Peyer's patch (tissue), 4 donors: ENCODE measurements at regions not wholly inside any gene's neighbourhood (a gene's known extent, or its start where the extent isn't known, plus 50 kb on each side); places are given as distances from the start of the nearest gene placed in this dataset.

Experiments used
- DNase-seq, 3 donors: peaks; one replicate each; pipeline ENCODE4 v3.0.0-alpha.2; 2017 to 2019
- H3K27ac ChIP-seq, 4 donors: fragments of 200-600 bp; sonication (generic); one replicate each; pipeline ENCODE4 v1.5.1; 2016 to 2019
- H3K27me3 ChIP-seq, 2 donors: fragments of 200-600 bp; sonication (generic); one replicate each; pipeline ENCODE4 v1.5.1; 2019
- H3K36me3 ChIP-seq, 3 donors: fragments of 200-600 bp; sonication (generic); one replicate each; pipeline ENCODE4 v1.5.1; 2016 to 2019
- H3K4me1 ChIP-seq, 4 donors: fragments of 200-600 bp; sonication (generic); one replicate each; pipeline ENCODE4 v1.5.1; 2016 to 2019
- H3K4me3 ChIP-seq, 4 donors: fragments of 200-600 bp; sonication (generic); 1 replicate in 3 of 4; 2 replicates in 1 of 4; pipeline ENCODE4 v1.5.1; 2016 to 2019; ENCODE audit warnings: mild to moderate bottlenecking in 1 of 4
- H3K9me3 ChIP-seq, 4 donors: fragments of 200-600 bp; sonication (generic); one replicate each; pipeline ENCODE4 v1.5.1; 2016 to 2019; ENCODE audit warnings: mild to moderate bottlenecking in 1 of 4
- CTCF ChIP-seq, 6 experiments: fragments of 450-650 bp in 4 of 6; fragments of 200-600 bp in 2 of 6; sonication (generic) in 1 of 6; IDR thresholded peaks; one replicate each; pipeline ENCODE4 v1.5.1; 2017 to 2019; ENCODE audit warnings: antibody characterized with exemption in 6 of 6, mild to moderate bottlenecking in 3 of 6, moderate library complexity in 1 of 6
- POLR2A ChIP-seq, 2 donors: fragments of 450-650 bp; IDR thresholded peaks; one replicate each; pipeline ENCODE4 v1.5.1; 2017; ENCODE audit warnings: antibody characterized with exemption in 2 of 2, mild to moderate bottlenecking in 2 of 2, moderate library complexity in 2 of 2

- Histone ChIP-seq H3K27me3 (no peaks in the 10 kb centered on the region), H3K4me3 (no peak overlapping the region), H3K36me3 (no peaks in the 10 kb centered on the region), H3K4me1 (no peaks in the 10 kb centered on the region), H3K9me3 (no peaks in the 10 kb centered on the region), H3K27ac (no peak overlapping the region)
- TF ChIP-seq CTCF (IDR thresholded peaks at IDR 0.05), result no peak
- TF ChIP-seq POLR2A (IDR thresholded peaks at IDR 0.05), result no peak
- no peak for DNase-seq
Measured at GRCh38 chr3:148004331-148004730, 595.2 kb downstream of the ZIC1 start.

- no peak overlapping the region for H3K4me3 ChIP-seq
- no peaks in the 10 kb centered on the region for H3K36me3 ChIP-seq
- DNase-seq, result no peak
- no peaks in the 10 kb centered on the region for H3K9me3 ChIP-seq
- TF ChIP-seq CTCF (IDR thresholded peaks at IDR 0.05) (no peak), POLR2A (IDR thresholded peaks at IDR 0.05) (no peak)
- H3K4me1 ChIP-seq, result no peaks in the 10 kb centered on the region
- H3K27me3 ChIP-seq, result no peaks in the 10 kb centered on the region
- no peak overlapping the region for H3K27ac ChIP-seq
Measured at GRCh38 chr3:148005456-148005855, 596.3 kb downstream of the ZIC1 start.

GRCh38 chr3:148006508-148006907, 597.3 kb downstream of the ZIC1 start:
- Histone ChIP-seq H3K27me3 (no peaks in the 10 kb centered on the region), H3K4me1 (no peaks in the 10 kb centered on the region), H3K27ac (no peak overlapping the region), H3K4me3 (no peak overlapping the region), H3K9me3 (no peaks in the 10 kb centered on the region), H3K36me3 (no peaks in the 10 kb centered on the region)
- TF ChIP-seq POLR2A (IDR thresholded peaks at IDR 0.05) (no peak), CTCF (IDR thresholded peaks at IDR 0.05) (no peak)
- DNase-seq, result no peak

- DNase-seq, result no peak
- H3K36me3 ChIP-seq, result no peaks in the 10 kb centered on the region
- H3K9me3 ChIP-seq, result no peaks in the 10 kb centered on the region
- TF ChIP-seq CTCF (IDR thresholded peaks at IDR 0.05), result no peak
- TF ChIP-seq POLR2A (IDR thresholded peaks at IDR 0.05), result no peak
- H3K27me3 ChIP-seq, result no peaks in the 10 kb centered on the region
- no peaks in the 10 kb centered on the region for H3K4me1 ChIP-seq
- no peak overlapping the region for H3K4me3 ChIP-seq
- no peak overlapping the region for H3K27ac ChIP-seq
Measured at GRCh38 chr3:148008591-148008990, 599.4 kb downstream of the ZIC1 start.

- Histone ChIP-seq H3K4me1 (no peaks in the 10 kb centered on the region), H3K36me3 (no peaks in the 10 kb centered on the region), H3K27me3 (no peaks in the 10 kb centered on the region), H3K4me3 (no peak overlapping the region), H3K27ac (no peak overlapping the region), H3K9me3 (no peaks in the 10 kb centered on the region)
- DNase-seq, result no peak
- TF ChIP-seq POLR2A (IDR thresholded peaks at IDR 0.05) (no peak), CTCF (IDR thresholded peaks at IDR 0.05) (no peak)
Measured at GRCh38 chr3:148020861-148021260, 611.7 kb downstream of the ZIC1 start.

GRCh38 chr3:148021381-148021780, 612.2 kb downstream of the ZIC1 start:
- Histone ChIP-seq H3K27ac (no peak overlapping the region), H3K9me3 (no peaks in the 10 kb centered on the region), H3K4me1 (no peaks in the 10 kb centered on the region), H3K36me3 (no peaks in the 10 kb centered on the region), H3K27me3 (no peaks in the 10 kb centered on the region), H3K4me3 (no peak overlapping the region)
- TF ChIP-seq POLR2A (IDR thresholded peaks at IDR 0.05) (no peak), CTCF (IDR thresholded peaks at IDR 0.05) (no peak)
- DNase-seq, result no peak
